Prostate gland (tissue), 2 donors: ENCODE measurements at regions not wholly inside any gene's neighbourhood (a gene's known extent, or its start where the extent isn't known, plus 50 kb on each side); places are given as distances from the start of the nearest gene placed in this dataset.

Source experiments
- CTCF ChIP-seq, 4 experiments: fragments of 200-600 bp in 2 of 4; fragments of 450-650 bp in 2 of 4; sonication (generic) in 2 of 4; IDR thresholded peaks; 1 replicate in 3 of 4; 2 replicates in 1 of 4; pipeline ENCODE4 v1.5.1; 2016 to 2019; ENCODE audit warnings: antibody characterized with exemption in 4 of 4, mild to moderate bottlenecking in 2 of 4, moderate library complexity in 2 of 4
- POLR2A ChIP-seq: fragments of 450-650 bp; IDR thresholded peaks from one replicate; pipeline ENCODE4 v1.6.1; 2016; ENCODE audit warnings: antibody characterized with exemption, mild to moderate bottlenecking
- POLR2AphosphoS5 ChIP-seq: sonication (generic); formaldehyde crosslinking; IDR thresholded peaks from one replicate; pipeline ENCODE4 v1.6.1; 2017; ENCODE audit warnings: antibody characterized with exemption

DNA sequence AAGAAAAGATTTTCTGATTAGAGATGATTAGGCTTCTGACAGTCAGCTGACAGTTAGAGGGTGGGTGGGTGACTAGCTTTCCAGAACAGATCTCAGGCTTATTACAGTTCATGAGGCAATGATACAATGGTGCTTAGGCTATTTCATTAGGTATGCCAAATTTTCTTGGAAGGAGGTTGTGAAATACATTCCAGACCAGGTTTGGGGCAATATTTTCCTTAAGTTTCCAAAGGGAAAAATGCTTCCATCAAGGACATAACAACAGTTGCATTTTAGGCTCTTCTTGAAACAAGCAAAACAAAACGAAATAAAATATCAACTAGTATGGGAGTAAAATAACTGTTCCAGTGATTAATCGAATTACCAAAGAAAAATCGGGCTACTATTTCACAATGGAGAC is 59.3 kb upstream of the CNTN1 start:
- no peak for TF ChIP-seq POLR2A
- no peak for TF ChIP-seq CTCF (IDR thresholded peaks at IDR 0.05)
- TF ChIP-seq POLR2AphosphoS5 = no peak
